Kidney (tissue), 13 donors: ENCODE measurements at regions not wholly inside any gene's neighbourhood (a gene's known extent, or its start where the extent isn't known, plus 50 kb on each side); places are given as distances from the start of the nearest gene placed in this dataset.

Experiments used
- DNase-seq, 5 donors: peaks; one replicate each; pipeline ENCODE4 v3.0.0-alpha.2; 2013 to 2020
- FAIRE-seq: peaks from 2 replicates; lab custom pipeline; 2012; peaks lifted over from hg19 to GRCh38; lab: Jason Lieb, UNC
- H3K27ac ChIP-seq, 2 donors: one replicate each; pipeline ENCODE4 v1.7.0; 2013; ENCODE audit warnings: low read depth in 2 of 2, low read length in 2 of 2, inconsistent platforms in 1 of 2
- H3K27me3 ChIP-seq: one replicate; pipeline ENCODE4 v1.7.1; 2013; ENCODE audit warnings: low read length, inconsistent platforms; ENCODE audit not compliant: control insufficient read depth, insufficient read depth
- H3K36me3 ChIP-seq, 3 donors: one replicate each; pipeline versions ENCODE4 v1.7.0 to v1.7.1; 2013; ENCODE audit warnings: low read length in 3 of 3, control low read depth in 1 of 3, inconsistent platforms in 1 of 3; ENCODE audit not compliant: insufficient read depth in 3 of 3, control insufficient read depth in 2 of 3
- H3K4me1 ChIP-seq, 3 donors: one replicate each; pipeline versions ENCODE4 v1.7.0 to v1.7.1; 2013; ENCODE audit warnings: low read length in 3 of 3, inconsistent platforms in 1 of 3, low read depth in 1 of 3; ENCODE audit not compliant: control insufficient read depth in 2 of 3, insufficient read depth in 2 of 3
- H3K4me3 ChIP-seq, 3 donors: one replicate each; pipeline versions ENCODE4 v1.7.0 to v1.8.1; 2013; ENCODE audit warnings: low read length in 3 of 3, control low read depth in 1 of 3, inconsistent platforms in 1 of 3
- H3K9ac ChIP-seq, 3 donors: one replicate each; pipeline versions ENCODE4 v1.7.0 to v1.7.1; 2013; ENCODE audit warnings: low read length in 3 of 3, control low read depth in 1 of 3, inconsistent platforms in 1 of 3
- H3K9me3 ChIP-seq, 3 donors: one replicate each; pipeline versions ENCODE4 v1.7.0 to v1.7.1; 2013; ENCODE audit warnings: low read length in 3 of 3, control low read depth in 1 of 3, inconsistent platforms in 1 of 3; ENCODE audit not compliant: control insufficient read depth in 2 of 3, insufficient read depth in 1 of 3
- intact Hi-C: fragments of 100-400 bp; cut with DNase I; formaldehyde crosslinking; loops from one replicate; pipeline ENCODE4 v1.11.1; 2022
- TF ChIP-seq, protein P1 (sequence below): IDR thresholded peaks from 3 replicates; pipeline ENCODE4 v1.5.1; 2012; ENCODE audit warnings: mild to moderate bottlenecking, moderate library complexity, borderline replicate concordance; ENCODE audit not compliant: insufficient read depth; ENCODE audit errors: extremely low read depth
- donor health status: control.
- donor health status: control.
- donor health status: control.
- donor health status: control.
- donor health status: control.
- donor health status: DM: yes; HTN: yes; CAD: no.
- donor health status: Normal renal cell carcinoma (clear cell type).

DNA sequence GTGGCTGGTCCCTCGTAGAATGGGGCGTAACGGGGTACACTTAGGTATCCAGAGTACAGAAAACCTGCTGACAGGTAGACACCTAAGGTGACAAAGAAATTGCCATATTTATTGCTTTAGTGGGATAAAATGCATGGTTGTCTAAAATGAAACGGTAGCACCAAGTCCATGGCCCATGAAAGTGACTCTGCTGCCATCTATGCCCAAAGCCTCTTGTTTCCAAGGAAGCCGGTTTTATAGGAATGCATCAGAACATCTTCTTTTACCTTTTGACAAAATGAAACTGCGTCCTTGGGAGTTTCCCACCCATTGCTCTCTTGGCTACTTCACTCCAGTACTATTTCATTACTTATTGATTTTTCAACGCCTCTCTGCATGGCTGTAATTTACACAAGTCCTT lies 151.3 kb upstream of the ZFHX3 start:
- H3K27me3 ChIP-seq: no peaks in the 10 kb centered on the region
- no peaks in the 10 kb centered on the region for H3K36me3 ChIP-seq
- no peak overlapping the region for H3K27ac ChIP-seq
- no peak for FAIRE-seq
- DNase-seq: no peak
- H3K4me1 ChIP-seq: peaks cover 0 to 2% (median 0%) of the 10 kb centered on the region in 3 donors
- intact Hi-C loops: no loop called here
- TF ChIP-seq, protein P1, sequence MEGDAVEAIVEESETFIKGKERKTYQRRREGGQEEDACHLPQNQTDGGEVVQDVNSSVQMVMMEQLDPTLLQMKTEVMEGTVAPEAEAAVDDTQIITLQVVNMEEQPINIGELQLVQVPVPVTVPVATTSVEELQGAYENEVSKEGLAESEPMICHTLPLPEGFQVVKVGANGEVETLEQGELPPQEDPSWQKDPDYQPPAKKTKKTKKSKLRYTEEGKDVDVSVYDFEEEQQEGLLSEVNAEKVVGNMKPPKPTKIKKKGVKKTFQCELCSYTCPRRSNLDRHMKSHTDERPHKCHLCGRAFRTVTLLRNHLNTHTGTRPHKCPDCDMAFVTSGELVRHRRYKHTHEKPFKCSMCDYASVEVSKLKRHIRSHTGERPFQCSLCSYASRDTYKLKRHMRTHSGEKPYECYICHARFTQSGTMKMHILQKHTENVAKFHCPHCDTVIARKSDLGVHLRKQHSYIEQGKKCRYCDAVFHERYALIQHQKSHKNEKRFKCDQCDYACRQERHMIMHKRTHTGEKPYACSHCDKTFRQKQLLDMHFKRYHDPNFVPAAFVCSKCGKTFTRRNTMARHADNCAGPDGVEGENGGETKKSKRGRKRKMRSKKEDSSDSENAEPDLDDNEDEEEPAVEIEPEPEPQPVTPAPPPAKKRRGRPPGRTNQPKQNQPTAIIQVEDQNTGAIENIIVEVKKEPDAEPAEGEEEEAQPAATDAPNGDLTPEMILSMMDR: no peak
- H3K9ac ChIP-seq: no peak overlapping the region
- H3K9me3 ChIP-seq: no peaks in the 10 kb centered on the region
- H3K4me3 ChIP-seq: no peak overlapping the region

DNA sequence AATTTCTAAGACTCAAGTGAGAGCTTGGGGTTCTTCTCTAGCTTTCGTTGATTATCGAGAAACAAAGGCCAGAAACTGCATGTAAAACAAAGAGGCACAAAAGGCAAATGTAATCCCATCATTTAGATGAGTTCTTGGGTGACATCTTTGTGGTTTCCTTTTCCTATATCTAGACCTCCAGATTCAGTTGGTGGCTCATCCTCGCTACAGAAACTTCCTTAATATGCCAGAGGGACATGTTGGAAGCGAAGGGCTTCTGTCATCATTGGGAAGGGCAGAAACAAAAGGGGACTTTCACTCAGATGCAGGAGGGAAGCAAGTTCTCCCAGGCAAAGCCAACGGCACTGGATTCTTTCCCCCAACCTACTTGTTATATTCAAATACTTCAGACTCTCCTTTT lies 150.6 kb upstream of the ZFHX3 start:
- TF ChIP-seq, protein P1: no peak

DNA sequence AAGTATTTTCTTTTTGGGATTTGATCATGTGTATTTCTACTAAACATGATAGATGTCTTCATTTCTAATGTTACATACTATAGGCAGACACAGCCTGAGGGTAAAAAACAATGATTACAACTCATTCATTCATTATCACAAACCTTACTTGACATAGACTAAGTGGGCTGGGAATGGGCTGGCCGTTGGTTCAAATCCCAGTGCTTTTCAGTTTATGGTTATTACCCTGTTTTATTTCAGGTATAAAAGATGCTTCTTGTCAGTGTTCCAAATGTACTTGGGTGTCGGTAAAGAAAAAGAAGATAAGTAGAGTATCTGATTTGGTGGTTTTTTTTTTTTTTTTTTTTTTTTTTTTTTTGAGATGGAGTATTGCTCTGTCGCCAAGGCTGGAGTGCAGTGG lies 149.7 kb upstream of the ZFHX3 start:
- intact Hi-C loops: no loop called here
- TF ChIP-seq, protein P1: no peak
- Histone ChIP-seq H3K27me3 (no peaks in the 10 kb centered on the region), H3K4me3 (no peak overlapping the region), H3K9ac (no peak overlapping the region), H3K9me3 (no peaks in the 10 kb centered on the region), H3K36me3 (no peaks in the 10 kb centered on the region), H3K4me1 (no peaks in the 10 kb centered on the region), H3K27ac (no peak overlapping the region)
- DNase-seq (no peak), FAIRE-seq (no peak)

More for the DNA sequence above, 150.6 kb upstream of the ZFHX3 start:
- Histone ChIP-seq H3K4me1 (peaks cover 0 to 2% (median 0%) of the 10 kb centered on the region in 3 donors), H3K9me3 (no peaks in the 10 kb centered on the region), H3K36me3 (no peaks in the 10 kb centered on the region), H3K27me3 (no peaks in the 10 kb centered on the region), H3K4me3 (no peak overlapping the region), H3K27ac (no peak overlapping the region), H3K9ac (no peak overlapping the region)
- no peak for FAIRE-seq
- no peak for DNase-seq
- intact Hi-C loops: no loop called here

DNA sequence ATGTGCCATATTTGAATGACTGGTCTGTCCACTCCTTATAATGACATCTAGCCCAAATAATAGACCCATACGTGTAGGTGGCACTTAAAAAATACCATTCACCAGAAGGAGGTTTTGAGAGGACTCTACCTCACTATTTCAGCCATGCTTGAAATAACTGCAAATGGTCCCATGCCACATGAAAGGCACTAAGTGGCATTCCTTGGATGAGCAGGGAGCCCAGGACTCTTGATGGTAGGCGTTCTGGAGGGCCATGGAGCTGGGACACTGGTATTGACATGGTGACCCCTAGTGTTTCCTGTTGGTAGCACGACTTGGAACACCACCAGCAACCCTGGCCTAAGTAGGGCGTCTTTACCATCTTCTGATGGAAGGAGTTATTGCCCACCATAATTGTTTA lies 148.7 kb upstream of the ZFHX3 start:
- no peak for FAIRE-seq

More for the DNA sequence above, 148.7 kb upstream of the ZFHX3 start:
- no peak overlapping the region for H3K27ac ChIP-seq
- DNase-seq: peak in 4 of 5 donors; percentile 62 to 76 (median 69)
- no peak overlapping the region for H3K4me3 ChIP-seq
- TF ChIP-seq, protein P1: peak; percentile 66
- no peaks in the 10 kb centered on the region for H3K27me3 ChIP-seq
- no peaks in the 10 kb centered on the region for H3K4me1 ChIP-seq
- H3K9ac ChIP-seq: no peak overlapping the region
- H3K36me3 ChIP-seq: no peaks in the 10 kb centered on the region
- intact Hi-C loops: no loop called here
- H3K9me3 ChIP-seq: no peaks in the 10 kb centered on the region
